NCI-H1436 treated with DMSO at 0.1 percent for 48 hours (cell line): ENCODE measurements at regions not wholly inside any gene's neighbourhood (a gene's known extent, or its start where the extent isn't known, plus 50 kb on each side); places are given as distances from the start of the nearest gene placed in this dataset.
A peak's percentile ranks its signal among the peaks of the same experiment; 100 is the strongest.
"Not testable (repeated sequence)": the region's sequence is repeated elsewhere in the genome, so short reads cannot be mapped to it uniquely, and the experiment has no call there.

ENCODE experiments used
- DNase-seq: peaks from one replicate; lab custom pipeline; 2025; lab: John Stamatoyannopoulos, UW

DNA sequence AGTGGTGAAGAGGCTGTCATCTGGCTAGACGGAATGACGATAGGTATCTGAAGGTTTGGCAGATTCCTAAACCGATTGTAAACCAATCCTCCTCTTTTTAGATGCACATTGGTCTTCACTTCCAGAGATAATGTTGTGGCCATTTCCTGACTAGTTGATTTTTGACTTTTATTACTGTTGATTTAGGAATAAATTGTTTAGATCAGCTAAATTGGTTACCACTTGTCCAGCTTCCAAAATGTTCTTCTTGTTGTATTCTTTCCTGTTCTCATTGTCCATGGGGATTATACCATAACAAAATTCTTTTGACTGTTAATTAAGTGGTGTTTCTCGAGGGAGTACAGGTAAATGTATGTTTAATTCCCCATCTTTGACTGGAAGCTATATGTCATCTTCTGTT, 119.7 kb downstream of the MACROH2A1 start:
- no peak for DNase-seq

DNA sequence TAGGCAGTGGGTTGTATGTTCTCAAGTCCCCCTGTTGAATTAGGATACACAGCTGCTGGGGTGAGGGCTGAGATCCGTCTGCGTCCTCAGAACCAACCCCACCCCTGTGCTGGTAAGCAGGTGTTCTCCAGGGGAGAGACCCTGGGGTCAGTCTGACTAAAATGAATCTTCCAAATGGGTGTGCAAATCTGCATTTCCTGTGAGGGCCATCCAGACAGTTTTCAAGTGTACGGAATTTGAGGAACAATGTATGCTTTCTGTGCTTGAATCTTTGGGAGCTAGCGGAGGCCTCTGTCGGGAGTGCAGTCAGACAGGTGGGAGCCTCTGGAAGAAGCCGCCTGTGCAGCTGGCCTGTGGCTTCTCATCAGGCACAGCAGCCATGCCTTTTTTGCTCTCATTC, 122.9 kb downstream of the MACROH2A1 start:
- DNase-seq, result no peak

DNA sequence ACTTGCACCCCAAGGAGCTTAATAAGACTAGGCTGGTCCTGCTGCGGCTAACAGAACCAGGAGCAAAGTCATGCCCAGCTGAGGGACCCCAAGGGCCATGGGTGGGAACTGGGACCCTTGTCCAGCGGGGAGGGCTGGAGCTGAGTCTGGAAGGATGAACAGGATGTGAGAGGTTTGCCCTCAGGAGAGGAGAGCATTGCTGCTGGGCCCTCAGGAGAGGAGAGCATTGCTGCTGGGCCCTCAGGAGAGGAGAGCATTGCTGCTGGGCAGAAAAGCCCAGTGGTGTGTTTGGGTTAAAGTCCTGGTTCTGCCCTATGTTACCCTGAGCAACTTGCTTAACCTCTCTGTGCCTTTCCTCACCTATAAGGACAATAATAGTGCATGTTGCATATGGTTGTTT, 125.8 kb downstream of the MACROH2A1 start:
- no peak for DNase-seq

DNA sequence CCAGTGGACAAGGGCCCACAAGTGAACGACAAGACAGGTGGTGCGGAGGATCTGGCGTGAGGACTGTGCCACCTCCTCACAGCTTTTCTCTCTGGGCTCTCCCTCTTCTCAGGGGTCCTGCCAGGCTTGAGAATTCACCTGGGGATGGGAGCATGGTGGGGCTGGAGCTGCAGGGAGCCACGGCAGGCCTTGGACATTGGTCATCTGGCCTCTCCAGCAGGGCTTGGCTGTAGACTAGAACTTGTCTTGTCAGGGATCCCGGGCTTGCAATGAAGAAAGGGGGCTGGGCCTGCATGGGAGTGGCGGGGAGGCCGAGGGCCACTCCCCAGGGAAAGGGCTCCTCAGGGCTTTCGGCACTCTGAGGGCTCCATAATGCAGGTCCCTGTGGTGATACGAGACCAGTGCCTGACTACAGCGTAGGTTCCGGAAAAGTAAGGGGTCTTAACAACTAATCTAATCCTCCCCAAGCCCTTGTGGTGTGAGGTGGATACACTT, 126.7 kb downstream of the MACROH2A1 start:
- no peak for DNase-seq

DNA sequence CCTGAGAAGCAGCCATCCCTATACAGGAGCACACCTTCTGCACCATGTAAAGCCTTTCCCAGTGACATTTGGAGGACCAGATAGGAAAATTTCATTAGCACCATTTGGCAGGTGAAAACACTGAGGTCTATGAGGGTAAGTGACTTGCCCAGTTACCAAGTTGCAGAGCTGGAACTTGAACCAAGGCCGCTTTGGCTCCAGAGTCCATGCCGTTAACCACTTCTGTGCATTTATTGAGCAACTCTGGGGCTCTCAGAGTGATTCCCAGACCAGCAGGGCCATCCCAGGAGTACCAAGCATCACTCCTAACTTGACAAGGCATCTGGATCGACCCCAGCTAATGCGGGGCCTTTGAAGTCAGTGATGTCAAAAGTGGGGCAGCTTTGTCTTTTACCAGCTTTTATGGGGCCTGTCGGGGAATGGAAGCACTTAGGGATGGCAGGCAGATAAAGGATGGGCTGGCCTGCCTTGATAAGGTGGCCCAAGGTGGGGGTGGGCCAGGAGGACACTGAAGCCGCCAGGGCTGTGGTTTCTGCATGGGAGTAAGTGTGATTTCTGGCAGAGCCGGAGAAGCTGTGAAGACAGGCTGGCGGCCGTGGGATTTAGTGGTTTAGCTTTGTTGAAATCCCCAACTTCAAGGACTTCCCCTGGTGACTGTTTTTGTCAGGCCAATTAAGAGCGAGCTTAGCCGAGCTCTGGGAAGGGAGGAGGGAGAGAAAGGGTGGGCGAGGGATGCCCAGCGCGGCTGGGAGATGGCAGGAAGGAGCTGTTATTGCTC, 127.3 kb downstream of the MACROH2A1 start:
- no peak for DNase-seq

DNA sequence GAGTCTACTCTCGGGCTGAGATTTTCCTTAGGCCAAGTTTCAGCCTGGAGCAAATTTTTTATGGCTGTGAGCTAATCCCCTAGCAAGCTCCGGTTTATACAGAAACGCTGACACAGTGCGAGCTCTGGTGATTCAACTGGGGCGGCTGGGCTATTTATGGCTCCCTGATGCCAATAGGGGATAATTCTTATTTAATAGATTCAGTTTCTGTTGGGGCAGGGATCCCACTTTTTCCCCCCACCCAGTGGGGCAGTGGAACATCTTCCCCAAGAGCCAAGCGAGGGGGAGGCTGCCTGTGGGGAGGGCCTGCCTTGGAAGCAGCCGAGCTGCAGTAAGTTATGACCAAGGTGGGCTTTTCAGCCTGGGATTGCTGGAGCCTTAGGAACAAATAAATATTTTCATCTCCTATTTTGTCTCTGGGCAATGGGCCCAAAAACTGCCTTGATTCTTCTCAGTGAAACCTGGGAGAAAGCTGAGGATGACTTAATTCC, 129.1 kb downstream of the MACROH2A1 start:
- no peak for DNase-seq

DNA sequence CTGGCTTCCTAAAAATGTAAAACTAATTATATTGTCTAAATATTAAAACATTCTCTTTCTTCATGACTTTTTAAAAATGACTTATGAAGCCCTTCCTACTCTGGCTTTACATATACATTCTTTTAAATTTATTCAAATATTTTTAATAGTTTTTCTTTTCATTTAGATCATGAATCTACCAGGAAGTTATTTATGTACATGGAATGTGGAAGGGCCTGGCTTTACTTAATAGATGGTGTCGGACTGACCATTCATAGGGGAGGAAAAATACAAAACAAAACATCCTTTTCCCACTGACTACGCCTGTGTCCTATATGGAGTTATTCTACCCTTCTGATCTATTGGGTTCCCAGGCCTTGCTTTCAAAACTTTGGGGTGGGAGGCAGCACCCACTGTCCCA, 129.8 kb downstream of the MACROH2A1 start:
- DNase-seq, result no peak

DNA sequence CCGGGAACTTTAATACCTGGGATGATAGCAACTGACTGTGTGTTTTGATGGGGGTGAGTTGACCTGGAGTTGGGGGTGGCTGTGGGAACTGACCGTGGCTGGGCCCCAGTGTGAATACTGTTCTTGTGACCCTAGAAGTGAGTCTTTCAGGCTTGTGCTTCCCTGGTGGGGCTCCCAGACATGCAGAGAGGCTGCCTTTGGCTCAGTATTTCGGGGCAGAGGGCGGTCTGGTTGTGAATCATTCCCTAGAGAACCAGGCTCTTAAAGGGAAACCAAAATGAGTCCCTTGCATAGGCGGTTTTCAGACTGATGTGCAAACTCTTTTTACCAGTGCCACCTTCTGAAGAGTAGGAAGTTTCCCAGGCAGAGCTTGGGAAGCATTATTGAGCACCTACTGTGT, 132.1 kb downstream of the MACROH2A1 start:
- DNase-seq, result no peak

DNA sequence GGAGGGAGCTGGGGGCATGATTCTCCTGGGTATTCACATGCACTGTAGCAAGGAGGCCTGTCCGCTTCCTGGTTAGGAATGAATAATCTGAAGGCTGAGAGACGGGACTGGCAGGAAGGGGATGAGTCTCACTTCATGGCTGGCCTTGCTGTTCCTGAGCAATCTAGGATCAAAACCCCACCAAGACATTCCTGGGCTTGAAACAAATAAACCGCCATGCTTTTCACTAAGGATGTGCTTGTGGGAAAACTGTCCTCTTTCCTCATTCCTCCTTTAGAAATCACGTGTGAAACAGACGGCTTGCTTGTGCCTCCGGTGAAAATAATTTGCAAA, 132.8 kb downstream of the MACROH2A1 start:
- DNase-seq, result no peak

DNA sequence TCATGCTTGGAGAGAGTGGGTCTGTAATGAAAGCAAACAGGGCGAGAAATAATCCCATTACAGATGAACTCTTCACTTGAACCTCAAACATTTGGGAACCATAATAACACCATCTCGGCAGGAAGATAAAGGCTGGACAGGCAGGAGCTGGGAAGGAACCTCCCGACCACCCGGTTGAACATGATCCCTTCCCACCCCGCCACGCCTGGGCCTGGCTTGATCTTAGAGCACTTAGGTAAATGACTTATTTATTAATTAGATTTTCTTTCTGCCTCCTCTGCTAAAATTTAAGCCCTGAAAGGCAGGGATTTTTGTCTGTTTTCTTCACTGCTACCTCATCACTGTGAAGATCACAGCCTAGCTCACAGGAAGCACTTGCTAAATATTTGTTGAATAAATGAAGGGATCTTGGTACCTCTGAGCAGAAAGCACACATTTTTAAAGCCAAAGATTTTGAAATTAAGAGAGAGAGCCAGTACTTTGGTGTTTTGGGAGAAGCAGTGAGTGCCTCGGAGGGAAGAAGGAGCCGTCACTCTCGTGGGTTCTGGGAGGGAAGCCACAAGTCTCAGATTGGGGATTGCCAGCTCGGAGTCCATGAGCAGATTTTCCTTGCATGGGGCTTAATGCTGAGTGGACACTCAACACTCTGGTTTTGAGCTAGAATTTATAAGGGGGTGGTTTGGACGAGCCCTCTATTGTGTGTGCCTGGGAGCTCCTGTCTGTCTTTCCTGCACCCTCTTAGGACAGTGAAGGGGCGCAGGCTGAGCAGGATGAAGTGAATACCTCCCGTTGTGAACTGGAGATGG, 133.3 kb downstream of the MACROH2A1 start:
- DNase-seq, result no peak

DNA sequence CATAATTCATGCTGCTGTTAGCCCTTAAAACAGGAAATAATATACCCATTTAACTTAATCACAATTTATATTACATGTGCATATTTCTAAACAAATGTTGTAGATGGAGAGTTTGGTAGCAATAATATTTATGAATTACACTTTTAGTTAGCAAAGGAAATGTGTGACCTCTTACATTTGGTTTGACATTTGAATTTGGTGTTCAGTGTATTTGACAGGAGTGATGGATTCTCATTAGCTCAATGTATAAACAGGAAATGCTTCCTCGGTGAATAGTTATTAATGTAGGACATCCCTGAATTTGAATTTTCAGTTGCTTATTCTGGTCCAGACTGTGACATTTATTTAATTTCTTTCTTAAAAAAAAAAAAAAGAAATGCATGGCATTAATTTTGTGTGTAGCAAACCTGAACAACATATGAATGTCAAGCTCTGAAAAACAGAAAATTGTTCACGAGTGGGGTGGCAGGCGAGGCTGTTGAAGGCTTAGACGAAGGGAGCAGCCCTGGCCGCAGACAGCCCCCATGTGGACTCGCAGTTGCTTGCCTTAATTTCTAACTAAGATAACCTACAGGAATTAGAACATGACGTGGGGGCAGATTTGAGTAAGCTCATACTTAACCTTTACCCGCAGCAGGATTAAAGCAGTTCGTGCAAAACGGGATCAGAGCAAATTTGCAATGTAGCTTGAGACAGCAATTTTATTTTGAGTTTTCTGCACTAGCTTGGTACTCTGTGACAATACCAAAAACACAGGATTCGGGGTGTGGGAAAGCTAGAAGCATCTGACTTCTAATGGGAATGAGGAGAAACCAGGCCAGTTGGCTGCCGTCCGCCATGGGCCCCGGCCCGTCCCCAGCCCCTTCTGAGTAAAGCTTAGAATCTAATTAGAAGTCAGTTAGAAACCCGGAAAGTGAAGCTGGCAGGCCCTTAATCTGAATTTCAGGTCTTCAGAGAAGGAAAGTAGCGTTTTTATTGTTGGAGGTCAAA, 134.3 kb downstream of the MACROH2A1 start:
- DNase-seq, result no peak

DNA sequence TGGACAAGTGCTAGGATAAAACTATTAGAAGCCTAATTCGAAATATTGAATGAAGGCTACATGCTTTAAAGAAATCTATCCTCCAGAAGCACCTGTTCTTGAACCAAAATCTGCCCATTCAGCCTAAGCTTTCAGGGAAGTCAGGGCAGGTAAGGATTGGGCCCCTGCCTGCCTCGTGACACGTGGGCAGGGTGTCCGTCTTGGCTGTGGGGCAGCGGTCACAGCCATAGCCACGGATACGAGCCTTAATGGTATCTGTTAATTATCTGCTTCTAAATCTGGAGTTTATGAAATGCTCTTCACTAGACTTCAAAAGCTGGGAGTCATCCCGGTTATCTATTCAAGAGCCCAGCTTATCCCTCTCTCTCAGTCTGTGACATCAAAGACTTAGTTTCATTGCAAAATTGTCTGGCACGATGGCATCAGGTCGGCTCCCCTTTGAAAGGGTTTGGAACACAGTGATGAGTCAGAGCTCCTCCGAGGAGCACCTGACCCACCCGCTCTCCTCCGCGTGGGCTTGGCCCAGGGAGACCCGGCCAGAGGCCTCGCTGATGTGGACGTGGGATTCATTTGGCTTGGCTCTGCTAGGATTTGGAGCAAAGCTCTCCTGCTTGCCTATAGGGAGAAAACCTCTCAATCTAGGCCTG, 135.9 kb downstream of the MACROH2A1 start:
- no peak for DNase-seq

DNA sequence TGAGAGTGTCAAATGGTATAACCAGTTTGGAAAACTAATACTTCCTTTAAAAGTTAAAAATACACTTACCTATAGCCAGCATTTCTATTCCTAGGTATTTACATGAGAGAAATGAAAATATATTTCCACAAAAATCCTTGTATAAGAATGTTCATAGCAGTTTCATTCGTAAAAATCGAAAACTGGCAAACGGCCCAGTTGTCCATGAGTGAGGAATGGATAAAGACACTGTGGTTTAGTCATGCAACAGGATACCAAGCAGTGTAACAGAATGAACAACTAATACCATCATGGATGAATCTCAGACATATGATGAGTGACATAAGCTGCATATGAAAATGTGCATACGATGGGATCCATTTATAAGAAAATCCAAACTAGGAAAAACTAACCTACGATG, 136.7 kb downstream of the MACROH2A1 start:
- no peak for DNase-seq

DNA sequence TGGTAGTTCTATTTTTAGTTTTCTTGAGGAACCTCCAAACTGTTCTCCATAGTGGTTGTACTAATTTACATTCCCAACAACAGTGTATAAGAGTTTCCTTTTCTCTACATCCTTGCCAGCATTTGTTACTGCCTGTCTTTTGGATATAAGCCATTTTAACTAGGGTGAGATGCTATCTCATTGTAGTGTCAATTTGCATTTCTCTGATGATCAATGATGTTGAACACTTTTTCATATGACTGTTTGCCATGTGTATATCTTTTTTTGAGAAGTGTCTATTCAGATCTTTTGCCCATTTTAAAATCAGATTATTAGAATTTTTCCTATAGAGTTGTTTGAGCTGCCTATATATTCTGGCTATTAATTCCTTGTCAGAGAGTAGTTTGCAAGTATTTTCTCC, 138.9 kb downstream of the MACROH2A1 start:
- DNase-seq, result not testable (repeated sequence)

DNA sequence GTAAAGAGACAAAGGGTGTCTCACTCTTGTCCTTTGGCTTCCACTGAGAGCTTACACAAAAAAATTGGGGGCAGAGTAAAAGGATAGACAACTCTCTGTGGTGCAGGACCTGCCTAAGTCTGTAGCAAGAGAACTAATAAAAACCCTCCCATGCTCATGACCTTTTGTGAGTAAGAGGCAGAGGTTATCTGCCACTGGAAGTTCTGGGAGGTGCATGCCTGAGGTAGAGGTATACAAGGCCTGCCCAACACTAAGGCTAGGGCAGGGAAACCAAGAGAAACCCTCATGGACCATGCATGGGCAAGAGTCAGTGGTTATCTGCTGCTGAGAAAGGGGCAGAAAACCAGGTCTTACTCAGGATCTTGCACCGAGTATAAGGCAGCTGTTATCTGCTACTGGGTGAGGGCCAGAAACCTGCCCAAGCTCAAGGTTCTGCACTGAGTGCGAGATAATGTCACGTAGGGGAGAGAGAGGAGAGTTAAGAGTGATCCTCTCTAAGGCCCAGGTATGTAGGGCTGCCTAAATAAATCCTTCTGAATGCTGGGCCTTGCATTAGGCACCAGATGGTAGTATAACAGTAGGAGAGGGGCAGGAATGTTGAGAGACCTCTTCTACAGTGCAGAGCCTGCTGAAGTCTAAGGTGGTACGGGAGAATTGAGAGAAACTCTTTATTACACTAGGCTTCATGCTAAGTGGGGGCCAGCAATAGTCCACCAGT, 143.4 kb downstream of the MACROH2A1 start:
- no peak for DNase-seq

DNA sequence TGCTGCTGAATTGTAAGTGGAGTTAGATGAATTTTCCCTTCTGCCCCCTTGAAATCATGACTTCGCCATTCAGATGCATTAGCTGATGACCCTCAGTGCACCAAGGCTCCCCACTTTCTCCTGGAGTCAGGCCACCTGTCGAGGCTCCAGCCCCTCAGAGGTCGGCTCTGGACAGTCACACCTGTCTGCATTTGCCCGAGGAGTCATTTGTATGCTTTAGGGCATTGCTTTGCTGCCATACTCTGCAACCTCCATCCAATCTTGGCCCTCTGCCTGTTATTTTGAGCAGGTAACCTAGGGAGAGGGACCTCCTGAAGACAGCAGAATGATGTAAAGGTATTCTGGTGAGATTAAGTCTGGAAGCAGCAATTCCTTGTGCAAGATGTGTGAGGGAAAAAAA, 144.8 kb downstream of the MACROH2A1 start:
- no peak for DNase-seq

DNA sequence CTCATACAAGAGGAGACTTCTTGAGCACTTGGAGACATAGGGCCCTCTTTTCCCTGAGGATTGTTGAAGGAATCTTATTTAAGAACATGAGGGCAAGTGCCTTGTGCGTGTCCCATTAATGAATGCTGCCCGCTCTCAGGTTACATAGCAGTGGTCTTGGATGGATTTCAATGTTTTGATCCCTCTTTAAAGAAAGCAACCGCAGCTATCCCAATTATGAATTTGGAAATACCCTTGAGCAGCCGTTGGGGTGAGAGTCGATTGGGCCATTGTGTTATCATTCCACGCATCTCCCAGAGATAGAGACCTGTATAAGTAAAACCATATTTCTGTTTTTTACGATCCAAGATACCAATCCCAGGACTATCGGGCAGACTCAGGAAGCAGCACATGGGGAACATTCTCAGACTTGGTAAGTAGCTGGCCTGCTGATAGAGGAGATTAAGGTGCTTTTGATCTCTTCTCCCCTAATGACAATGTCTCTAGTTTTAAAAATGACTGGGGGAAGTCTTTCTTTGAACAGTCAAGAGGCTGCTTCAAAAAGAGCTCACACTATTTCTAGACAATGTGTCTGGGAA, 145.3 kb downstream of the MACROH2A1 start:
- DNase-seq, result no peak

DNA sequence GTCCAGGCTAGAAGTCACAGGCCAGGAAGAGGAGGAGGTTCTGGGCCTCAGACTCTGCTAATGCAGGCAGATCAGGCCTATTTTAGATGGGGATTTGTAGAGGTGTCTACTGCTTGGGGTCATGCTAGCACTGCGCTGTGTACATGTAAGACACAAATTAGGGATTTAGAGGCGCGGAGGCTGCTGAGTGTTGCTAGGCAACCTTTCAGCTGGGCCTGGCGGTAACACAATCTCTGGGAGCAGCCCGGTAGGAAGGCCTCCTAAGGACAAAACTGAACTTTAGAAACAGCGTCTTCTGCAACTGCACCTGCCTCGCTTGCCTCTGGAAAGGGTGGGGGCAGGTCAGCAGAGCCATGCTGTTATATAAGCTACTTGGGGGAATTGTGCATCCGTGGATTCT, 147.9 kb downstream of the MACROH2A1 start:
- peak; percentile 35 for DNase-seq

DNA sequence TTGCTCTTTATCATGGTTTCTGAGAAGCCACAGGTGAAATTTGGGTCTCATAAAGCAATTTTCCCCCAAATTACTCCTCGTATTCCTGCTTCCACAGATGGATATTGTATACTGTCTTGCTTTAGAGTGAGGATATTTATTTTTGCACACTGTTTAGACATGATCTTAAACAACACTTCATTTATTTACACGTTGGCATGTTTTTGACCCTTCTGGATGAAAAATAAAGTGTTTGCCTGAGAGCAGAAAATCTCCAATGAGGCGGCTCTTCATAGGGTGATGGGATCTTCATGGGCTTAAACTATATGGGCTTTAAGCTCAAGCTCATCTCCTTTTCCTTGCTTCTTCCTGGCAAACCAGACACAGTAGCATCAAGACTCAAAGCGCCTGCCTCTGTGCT, 148.4 kb downstream of the MACROH2A1 start:
- no peak for DNase-seq

DNA sequence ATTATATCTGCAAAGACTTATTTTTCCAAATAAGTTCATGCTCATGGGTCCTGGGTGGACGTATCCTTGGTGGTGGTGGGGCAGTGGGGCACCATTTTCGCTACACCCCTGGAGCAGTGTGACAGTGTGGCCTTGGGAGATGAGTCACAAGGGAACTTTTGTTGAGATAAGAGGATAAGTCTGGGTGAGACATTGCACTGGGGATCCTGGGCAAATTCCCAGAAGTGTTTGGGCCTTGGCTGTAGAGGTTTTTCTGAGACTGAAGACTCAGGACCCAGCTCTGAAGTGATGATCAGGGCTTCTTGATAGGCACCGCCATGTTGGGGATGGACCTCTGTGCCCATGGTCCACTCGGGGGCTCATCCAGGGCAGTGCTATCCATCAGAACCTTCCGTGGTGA, 149.4 kb downstream of the MACROH2A1 start:
- no peak for DNase-seq
